ENCODE measurements at regions not wholly inside any gene's neighbourhood (a gene's known extent, or its start where the extent isn't known, plus 50 kb on each side); places are given as distances from the start of the nearest gene placed in this dataset.
A peak's percentile ranks its signal among the peaks of the same experiment; 100 is the strongest.

DNA sequence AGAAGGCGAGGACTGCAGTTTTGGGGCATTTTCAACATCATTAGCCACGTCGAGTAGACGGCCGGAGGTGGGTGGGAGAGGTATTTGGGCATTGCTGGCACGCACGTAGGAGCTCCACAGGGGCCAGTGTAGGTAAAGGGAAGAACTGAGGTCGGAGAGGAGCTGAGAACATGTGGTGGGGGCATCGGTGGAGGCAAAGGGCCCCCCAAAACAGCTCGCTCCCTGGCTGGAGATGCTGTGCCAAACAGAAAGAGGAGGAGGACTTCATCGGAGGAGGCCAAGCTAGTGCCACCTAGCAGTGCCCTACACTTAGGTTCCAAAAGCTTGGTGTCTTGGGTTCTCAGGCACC lies 52.0 kb upstream of the PPP2R5C start:
- in situ Hi-C loops (cut with MboI; ENCODE audit: low sequenced_read_pairs, unreplicated experiment), result no loop called here
- peak; percentile 11 for DNase-seq (ENCODE audit: low spot score)
- TF ChIP-seq, protein P1, sequence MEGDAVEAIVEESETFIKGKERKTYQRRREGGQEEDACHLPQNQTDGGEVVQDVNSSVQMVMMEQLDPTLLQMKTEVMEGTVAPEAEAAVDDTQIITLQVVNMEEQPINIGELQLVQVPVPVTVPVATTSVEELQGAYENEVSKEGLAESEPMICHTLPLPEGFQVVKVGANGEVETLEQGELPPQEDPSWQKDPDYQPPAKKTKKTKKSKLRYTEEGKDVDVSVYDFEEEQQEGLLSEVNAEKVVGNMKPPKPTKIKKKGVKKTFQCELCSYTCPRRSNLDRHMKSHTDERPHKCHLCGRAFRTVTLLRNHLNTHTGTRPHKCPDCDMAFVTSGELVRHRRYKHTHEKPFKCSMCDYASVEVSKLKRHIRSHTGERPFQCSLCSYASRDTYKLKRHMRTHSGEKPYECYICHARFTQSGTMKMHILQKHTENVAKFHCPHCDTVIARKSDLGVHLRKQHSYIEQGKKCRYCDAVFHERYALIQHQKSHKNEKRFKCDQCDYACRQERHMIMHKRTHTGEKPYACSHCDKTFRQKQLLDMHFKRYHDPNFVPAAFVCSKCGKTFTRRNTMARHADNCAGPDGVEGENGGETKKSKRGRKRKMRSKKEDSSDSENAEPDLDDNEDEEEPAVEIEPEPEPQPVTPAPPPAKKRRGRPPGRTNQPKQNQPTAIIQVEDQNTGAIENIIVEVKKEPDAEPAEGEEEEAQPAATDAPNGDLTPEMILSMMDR (IDR thresholded peaks at IDR 0.05; ENCODE audit: borderline replicate concordance, control extremely low read depth, extremely low read depth, insufficient read depth, missing control alignments), result no peak

DNA sequence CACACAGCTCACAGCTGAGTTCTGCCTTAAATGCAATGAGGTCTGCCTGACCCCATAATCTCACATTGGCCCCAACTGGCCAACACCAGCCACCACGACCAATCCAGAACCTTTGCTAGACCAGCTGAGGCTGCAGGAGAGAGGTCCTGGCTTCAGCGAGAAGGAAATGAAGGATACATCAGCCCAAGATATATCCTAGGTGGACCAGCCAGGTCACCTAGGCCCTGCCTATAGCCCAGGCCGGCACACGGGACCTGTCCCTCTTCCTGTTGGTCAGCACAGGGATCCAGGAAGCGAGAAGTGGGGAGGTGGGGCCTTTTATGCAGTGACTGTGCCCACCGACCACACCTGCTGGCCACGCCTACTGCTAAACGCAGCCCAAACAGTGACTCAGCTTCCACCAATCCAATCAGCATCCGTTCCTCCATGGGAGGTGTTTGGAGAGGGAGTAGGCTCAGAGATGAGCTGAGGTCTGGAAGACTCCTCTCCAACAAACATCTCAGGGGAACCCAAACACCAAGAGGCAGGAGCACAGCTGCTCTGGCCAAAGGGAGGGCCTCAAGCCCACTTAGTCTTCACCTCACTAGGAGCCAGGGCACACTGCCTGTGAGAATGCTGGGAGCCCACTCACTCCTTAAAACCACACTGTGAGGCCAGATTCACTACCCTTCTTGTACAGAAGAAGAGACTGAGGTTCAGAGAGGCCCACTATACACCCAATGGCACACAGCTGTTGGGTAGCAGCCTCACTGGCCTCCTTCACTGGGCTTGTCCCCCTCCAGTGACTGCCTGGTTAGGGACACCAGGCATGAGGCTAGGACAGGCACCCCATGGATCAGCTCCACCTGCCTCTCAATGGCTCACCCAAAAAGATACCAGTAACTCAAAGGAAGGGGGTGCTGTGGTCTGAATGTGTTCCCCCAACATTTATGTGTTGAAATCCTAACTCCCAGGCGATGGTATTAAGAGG lies 51.3 kb upstream of the PPP2R5C start:
- in situ Hi-C loops (cut with MboI; ENCODE audit: low sequenced_read_pairs, unreplicated experiment), result no loop called here
- TF ChIP-seq, protein P1 (IDR thresholded peaks at IDR 0.05; ENCODE audit: borderline replicate concordance, control extremely low read depth, extremely low read depth, insufficient read depth, missing control alignments), result no peak
- DNase-seq (ENCODE audit: low spot score), result no peak

DNA sequence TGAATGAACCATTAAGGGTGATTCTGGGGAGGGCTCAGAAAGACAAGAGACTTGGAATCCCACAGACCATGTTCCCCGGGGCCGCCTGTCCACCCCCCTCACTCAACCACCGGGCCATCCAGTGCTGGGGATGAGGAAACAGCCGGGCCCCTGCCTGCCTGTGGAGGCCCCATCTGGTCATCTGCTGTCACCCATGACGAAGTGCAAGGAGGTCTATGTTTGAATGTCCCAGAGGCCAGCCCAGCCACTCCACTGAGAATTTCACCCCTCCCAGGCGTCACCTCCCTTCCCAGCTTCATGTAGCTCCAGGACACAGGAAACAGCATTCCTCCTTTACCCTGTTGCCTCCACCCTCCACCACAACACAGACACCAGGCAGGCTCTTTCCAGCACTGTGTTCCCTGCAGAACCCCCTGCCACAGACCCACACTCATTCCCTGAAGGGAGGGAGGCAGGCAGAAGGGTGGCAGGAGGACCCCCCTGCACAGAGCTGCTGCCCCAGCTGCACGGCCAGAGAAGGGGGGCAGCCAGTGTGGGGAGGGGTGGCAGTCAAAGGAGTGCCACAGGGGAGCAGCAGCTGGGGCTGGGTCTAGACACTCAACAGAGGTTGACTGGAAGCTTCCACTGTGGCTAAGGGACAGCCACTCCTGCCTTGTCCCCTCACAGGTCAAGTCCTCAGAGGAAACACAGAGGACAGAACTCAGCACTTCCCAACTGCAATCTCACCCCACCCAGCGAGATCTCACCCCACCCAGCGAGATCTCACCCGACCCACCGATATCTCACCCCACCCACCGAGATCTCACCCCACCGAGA lies 50.3 kb upstream of the PPP2R5C start:
- in situ Hi-C loops (cut with MboI; ENCODE audit: low sequenced_read_pairs, unreplicated experiment), result no loop called here
- TF ChIP-seq, protein P1 (IDR thresholded peaks at IDR 0.05; ENCODE audit: borderline replicate concordance, control extremely low read depth, extremely low read depth, insufficient read depth, missing control alignments), result no peak
- DNase-seq (ENCODE audit: low spot score), result peak; percentile 30

Measured in GM13976 (cell line).